ENCODE measurements at regions not wholly inside any gene's neighbourhood (a gene's known extent, or its start where the extent isn't known, plus 50 kb on each side); places are given as distances from the start of the nearest gene placed in this dataset.

GRCh38 chr13:107200491-107200890 is 632.6 kb upstream of the ARGLU1 start:
- no peaks in the 10 kb centered on the region for H3K27me3 ChIP-seq (ENCODE audit: insufficient read depth, low read depth, severe bottlenecking)
- TF ChIP-seq CTCF (IDR thresholded peaks at IDR 0.05; ENCODE audit: low read depth, low read length): no peak
- H3K36me3 ChIP-seq: no peaks in the 10 kb centered on the region

GRCh38 chr13:107192289-107192688 is 624.4 kb upstream of the ARGLU1 start:
- H3K27ac ChIP-seq: no peak overlapping the region
- DNase-seq: no peak
- H3K9me3 ChIP-seq (ENCODE audit: severe bottlenecking): peaks cover 4% of the 10 kb centered on the region
- H3K27me3 ChIP-seq (ENCODE audit: insufficient read depth, low read depth, severe bottlenecking): no peaks in the 10 kb centered on the region
- H3K36me3 ChIP-seq: no peaks in the 10 kb centered on the region
- no peak for TF ChIP-seq CTCF (IDR thresholded peaks at IDR 0.05; ENCODE audit: low read depth, low read length)
- no peak overlapping the region for H3K4me3 ChIP-seq (ENCODE audit: low read depth, low read length)

More at GRCh38 chr13:107200491-107200890, 632.6 kb upstream of the ARGLU1 start:
- no peak for DNase-seq
- H3K27ac ChIP-seq: no peak overlapping the region
- peaks cover 4% of the 10 kb centered on the region for H3K9me3 ChIP-seq (ENCODE audit: severe bottlenecking)
- no peak overlapping the region for H3K4me3 ChIP-seq (ENCODE audit: low read depth, low read length)

- no peaks in the 10 kb centered on the region for H3K9me3 ChIP-seq (ENCODE audit: severe bottlenecking)
- DNase-seq: no peak
- H3K36me3 ChIP-seq: no peaks in the 10 kb centered on the region
- no peak for TF ChIP-seq CTCF (IDR thresholded peaks at IDR 0.05; ENCODE audit: low read depth, low read length)
- no peaks in the 10 kb centered on the region for H3K27me3 ChIP-seq (ENCODE audit: insufficient read depth, low read depth, severe bottlenecking)
- H3K27ac ChIP-seq: no peak overlapping the region
- no peak overlapping the region for H3K4me3 ChIP-seq (ENCODE audit: low read depth, low read length)
Measured at GRCh38 chr13:107190065-107190464, 622.1 kb upstream of the ARGLU1 start.

- TF ChIP-seq CTCF (IDR thresholded peaks at IDR 0.05; ENCODE audit: low read depth, low read length): no peak
- H3K4me3 ChIP-seq (ENCODE audit: low read depth, low read length): no peak overlapping the region
- no peaks in the 10 kb centered on the region for H3K27me3 ChIP-seq (ENCODE audit: insufficient read depth, low read depth, severe bottlenecking)
- no peak overlapping the region for H3K27ac ChIP-seq
- no peaks in the 10 kb centered on the region for H3K9me3 ChIP-seq (ENCODE audit: severe bottlenecking)
- no peak for DNase-seq
- H3K36me3 ChIP-seq: no peaks in the 10 kb centered on the region
Measured at GRCh38 chr13:107185889-107186288, 618.0 kb upstream of the ARGLU1 start.

DNA sequence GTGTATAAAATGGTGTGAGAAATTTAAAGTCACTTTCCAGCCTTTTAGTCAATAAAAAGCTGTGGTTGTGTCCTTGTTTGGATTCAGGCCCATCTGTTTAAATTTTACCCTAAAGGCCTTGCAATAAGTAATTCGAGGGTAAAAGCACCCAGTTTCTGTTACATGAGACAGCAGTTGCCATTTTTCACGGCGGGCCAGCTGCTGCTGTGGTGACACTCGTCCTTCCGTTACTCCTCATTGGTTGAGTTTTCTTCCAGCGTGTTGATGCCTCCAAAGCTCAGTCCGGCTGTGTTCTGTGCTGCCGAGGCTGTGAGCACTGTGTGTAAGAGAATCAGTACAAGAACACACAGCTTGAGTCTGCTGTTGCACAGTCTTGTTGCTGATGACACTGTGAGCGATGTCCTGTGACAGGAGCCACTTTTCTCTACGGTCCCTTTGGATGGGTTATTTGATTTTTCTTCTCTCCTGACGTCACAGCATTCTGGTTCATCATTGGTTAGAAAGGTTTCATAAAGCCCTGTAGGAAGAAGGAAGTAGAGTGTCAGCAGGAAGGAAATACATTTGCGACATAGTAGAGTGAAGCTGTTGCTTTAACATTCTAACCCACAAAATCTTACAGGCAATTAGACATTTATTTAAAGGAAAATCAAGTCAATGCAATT is 602.5 kb upstream of the ARGLU1 start:
- Histone ChIP-seq H3K9me3 (ENCODE audit: severe bottlenecking) (no peaks in the 10 kb centered on the region), H3K27ac (no peak overlapping the region), H3K4me3 (ENCODE audit: low read depth, low read length) (no peak overlapping the region), H3K36me3 (no peaks in the 10 kb centered on the region), H3K27me3 (ENCODE audit: insufficient read depth, low read depth, severe bottlenecking) (peaks cover 4% of the 10 kb centered on the region)
- no peak for DNase-seq
- TF ChIP-seq CTCF (IDR thresholded peaks at IDR 0.05; ENCODE audit: low read depth, low read length): no peak

DNA sequence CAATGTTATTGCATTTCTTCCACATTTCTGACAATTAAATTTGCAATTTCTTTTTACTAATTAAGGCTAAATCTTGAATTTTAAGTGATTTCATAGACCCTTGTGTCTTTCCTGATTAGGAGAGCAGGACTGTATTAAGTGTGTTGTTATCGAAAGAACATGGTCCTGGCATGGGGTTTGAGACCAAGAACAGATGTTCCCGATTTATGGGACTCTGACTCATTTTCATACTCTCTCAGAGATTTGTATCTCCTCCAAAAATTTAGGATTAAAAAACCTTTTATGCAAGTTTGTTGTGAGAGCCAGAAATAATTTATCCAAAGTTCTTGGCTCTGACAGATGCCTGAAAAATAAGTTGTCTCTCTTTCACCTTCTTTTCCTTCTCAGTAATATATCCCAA is 589.3 kb upstream of the ARGLU1 start:
- no peak overlapping the region for H3K4me3 ChIP-seq (ENCODE audit: low read depth, low read length)
- DNase-seq: no peak
- no peak for TF ChIP-seq CTCF (IDR thresholded peaks at IDR 0.05; ENCODE audit: low read depth, low read length)
- H3K27me3 ChIP-seq (ENCODE audit: insufficient read depth, low read depth, severe bottlenecking): no peaks in the 10 kb centered on the region
- H3K36me3 ChIP-seq: no peaks in the 10 kb centered on the region
- no peak overlapping the region for H3K27ac ChIP-seq
- H3K9me3 ChIP-seq (ENCODE audit: severe bottlenecking): no peaks in the 10 kb centered on the region

Data from WERI-Rb-1 (cell line).